GM18519 (cell line): ENCODE measurements at regions not wholly inside any gene's neighbourhood (a gene's known extent, or its start where the extent isn't known, plus 50 kb on each side); places are given as distances from the start of the nearest gene placed in this dataset.
"Not testable (repeated sequence)": the region's sequence is repeated elsewhere in the genome, so short reads cannot be mapped to it uniquely, and the experiment has no call there.

Experiments used
- ATAC-seq: cut with Tn5 transposase; IDR thresholded peaks from one replicate; pipeline ENCODE4 v1.9.1; 2021; ENCODE audit warnings: mild to moderate bottlenecking, moderate library complexity; ENCODE audit not compliant: unreplicated experiment, low FRiP score

GRCh38 chr11:29190313-29190712, 826.5 kb downstream of the KCNA4 start:
- ATAC-seq: no peak

- ATAC-seq: no peak
Measured at GRCh38 chr11:29187215-29187614, 829.6 kb downstream of the KCNA4 start.

DNA sequence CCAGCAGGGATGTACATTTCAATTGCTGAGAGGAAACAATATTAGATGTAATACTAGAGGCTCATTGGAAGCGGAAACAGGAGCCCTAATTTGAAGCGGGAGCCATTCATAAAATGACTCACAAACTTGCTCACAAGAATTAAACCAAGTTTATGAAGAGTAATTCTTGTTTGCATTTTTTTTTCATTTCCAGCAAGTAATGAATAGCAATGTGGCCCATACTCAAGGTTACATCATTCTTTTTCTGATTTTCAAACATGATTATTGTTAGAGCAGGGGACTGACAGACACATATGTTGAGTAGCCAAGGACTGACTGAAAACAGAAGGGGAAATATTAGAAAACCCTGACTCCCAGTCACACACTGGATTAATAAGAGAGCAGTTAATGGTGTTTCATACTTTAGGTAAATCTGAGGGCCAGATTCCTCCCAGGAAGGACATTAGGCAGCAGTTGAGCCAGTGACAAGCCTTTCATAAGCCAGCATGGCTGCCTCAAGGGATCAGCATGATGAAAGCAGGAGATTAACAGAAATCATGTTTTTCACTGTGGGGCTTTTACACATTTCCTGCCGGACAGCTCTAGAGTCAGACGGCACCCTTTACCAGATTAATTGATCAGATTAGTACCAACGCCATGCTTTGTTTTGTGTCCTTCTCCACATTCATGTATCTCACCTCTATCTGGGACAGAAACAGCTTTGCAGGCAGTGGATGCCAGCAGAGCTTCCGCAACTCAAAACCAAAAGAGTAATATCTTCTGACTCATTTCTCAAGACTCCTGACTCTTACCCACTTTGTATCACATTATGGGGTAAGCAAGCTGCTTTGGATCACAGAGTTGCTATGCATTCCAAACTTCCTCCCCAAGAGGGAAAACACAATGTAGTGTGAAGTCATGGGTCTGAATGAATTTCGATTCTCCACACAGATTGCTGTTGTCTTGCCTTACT, 831.6 kb downstream of the KCNA4 start:
- ATAC-seq: no peak

GRCh38 chr11:29183301-29183700, 833.5 kb downstream of the KCNA4 start:
- ATAC-seq: no peak

- no peak for ATAC-seq
Measured at GRCh38 chr11:29173660-29174062, 843.2 kb downstream of the KCNA4 start.

- ATAC-seq: no peak
Measured at GRCh38 chr11:29171360-29171950, 845.4 kb downstream of the KCNA4 start.

DNA sequence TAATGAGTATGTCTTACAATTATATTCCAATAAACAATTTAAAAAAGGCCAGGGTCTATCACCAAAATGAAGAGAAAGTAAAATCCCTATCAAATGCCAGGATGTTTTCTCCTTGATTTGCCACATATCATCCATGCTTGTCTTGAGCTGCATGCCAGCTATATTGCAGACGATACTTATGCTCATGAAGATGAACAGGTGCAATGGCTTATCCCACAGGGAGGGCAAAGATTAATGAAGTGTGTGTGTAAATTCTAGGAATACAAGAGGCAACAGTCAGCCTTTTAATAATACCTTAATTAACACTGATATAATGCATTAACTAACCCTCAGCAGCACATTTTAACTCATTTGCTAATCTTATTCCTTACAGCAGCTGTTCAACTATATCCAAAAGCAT, 850.5 kb downstream of the KCNA4 start:
- ATAC-seq: no peak

GRCh38 chr11:29163231-29163630, 853.6 kb downstream of the KCNA4 start:
- ATAC-seq: no peak

GRCh38 chr11:29162491-29162890, 854.3 kb downstream of the KCNA4 start:
- no peak for ATAC-seq

DNA sequence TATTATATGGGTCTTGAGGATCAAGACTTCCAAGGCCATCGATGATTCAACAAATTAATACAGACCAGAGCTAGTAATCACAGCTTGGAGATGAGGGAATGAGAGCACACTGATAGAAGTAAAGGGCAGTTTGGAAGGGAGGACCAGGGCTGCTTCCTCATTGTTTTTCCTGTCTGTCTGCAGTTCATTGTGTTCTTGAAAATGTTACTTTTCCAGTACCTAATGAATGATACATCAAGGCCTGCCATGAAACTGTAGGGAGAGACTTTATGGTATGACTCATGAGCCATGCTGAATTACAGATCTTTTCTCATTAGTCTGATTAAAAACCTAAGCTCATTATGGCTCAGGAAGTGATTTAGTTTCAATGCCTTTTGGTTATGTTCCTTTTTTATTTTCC, 855.6 kb downstream of the KCNA4 start:
- no peak for ATAC-seq

- ATAC-seq: peak; percentile 67
Measured at GRCh38 chr11:29159552-29160465, 857.0 kb downstream of the KCNA4 start.

- ATAC-seq: no peak
Measured at GRCh38 chr11:29153078-29153477, 863.8 kb downstream of the KCNA4 start.

DNA sequence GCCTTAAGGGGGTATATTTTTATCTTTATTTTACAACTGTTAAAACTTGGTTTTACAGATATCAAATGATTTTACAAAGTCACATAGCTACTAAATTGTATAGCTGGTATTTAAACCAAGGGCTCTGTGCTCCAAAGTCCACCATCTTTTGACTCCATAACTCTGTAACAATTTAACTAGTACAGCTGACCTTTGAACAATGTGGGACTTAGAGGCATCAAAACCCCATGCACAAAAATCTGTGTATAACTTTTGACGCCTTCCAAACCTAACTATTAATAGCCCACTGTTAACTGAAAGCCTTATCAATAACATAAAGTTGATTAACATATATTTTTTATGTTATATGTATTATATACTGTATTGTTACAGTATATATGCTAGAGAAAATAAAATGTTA, 874.3 kb downstream of the KCNA4 start:
- ATAC-seq: not testable (repeated sequence)

DNA sequence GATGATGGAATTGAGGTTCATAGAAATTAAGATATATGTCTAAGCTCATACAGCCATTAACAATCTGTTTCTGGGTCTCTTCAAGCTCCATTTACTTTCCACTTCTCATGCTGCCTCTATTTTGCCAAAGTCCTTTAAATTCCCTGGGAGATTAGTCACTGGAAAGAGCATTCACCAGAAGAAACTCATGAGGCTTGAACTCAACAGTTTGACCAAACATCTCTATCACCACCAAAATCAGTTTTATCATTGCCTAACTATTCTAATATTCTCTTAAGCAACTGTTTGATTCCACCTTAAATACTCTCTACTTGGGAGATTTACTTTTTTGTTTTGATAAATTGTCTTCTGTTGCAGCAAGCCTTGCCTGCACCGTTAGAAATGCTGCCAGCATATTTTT, 881.3 kb downstream of the KCNA4 start:
- ATAC-seq: no peak

DNA sequence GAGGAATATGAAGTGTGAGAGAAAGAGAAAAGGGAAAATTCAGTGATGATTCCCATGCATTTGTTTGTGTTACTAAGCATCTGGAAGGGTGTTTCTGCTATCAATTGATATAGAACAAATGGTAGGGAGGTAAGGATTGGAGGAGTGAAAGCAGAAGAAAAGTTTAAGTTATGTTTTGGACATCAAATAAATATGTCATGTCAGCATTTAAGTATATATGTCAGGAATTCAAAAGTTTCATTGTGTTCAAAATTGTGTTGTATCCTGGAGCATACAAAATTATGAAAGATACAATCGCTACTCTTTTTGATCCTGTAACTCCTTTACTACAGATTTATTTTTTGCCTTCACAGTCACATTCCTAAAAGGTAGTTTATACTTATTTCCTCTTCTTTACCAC, 885.8 kb downstream of the KCNA4 start:
- ATAC-seq: no peak

DNA sequence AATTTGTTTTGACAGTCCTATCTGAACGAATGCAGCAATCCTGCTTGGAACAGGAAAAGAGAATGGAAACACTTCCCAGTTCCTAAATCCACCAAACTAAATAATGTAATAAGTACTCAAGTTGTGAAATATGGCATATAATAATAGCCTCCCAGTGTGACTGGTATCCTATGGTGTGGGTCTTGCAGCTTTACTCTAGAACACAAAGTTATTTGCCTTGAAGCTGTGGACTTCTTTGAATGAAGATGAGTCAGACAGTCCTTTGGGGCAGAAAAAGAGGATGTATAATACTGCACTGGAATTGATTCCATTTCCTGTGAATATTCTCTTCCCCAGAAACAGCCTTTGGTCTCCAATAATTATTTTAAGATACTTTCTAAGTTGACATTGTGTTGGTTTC, 887.0 kb downstream of the KCNA4 start:
- no peak for ATAC-seq

DNA sequence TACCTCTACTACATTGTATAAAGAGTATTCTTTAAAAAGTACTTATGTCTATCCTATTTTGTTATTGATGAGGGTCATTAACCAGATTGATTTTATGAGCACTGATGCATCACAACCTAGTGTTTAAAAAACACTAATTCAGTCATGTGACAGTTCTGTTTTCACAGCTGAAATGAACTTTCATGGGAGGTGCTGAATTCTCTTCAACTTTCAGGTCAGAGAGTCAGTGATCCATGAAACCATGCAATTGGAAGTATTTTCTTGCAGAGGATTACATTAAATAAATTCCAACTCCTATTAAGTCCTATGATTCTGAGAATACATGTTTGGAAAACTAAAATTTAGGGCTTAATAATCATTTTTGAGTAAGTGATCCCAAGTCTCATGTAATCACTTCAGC, 889.4 kb downstream of the KCNA4 start:
- no peak for ATAC-seq

DNA sequence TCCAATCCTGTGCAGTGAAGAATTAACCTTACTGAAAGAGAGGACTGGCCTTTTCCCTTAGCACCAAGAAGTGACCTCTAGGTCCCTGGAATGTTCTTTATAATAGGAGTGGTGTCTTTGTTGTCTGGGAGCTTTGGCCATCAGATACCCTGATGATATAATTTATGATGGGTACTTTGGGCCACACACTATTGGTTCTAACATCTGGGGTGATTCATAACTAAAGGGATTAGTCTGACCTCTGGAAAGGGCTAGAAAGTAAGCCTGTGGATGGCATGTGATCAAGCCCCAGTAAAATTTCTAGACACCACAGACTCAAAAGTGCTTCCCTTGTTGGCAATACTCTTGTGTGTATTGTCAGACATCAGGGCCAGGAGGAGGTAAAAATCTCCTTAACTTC, 891.2 kb downstream of the KCNA4 start:
- no peak for ATAC-seq

DNA sequence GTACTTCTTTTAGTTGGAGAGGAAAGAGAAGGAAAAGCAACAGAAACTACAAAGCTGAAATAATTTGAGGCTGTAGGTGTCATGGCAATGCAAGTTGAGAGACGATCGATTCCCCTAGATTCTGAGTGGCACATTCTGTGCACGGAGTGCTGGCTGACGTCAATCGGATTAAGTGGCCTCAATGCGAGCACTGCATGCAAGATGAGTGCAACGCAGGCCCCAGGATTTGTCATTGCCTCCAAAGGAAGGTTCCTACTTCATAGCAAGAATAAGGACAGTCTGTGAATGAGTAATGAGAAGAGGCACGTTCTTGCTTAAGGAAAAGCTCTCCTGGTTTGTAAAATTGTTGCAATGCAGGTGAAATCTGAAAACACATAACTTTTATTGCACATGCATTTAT, 892.4 kb downstream of the KCNA4 start:
- ATAC-seq: no peak

- no peak for ATAC-seq
Measured at GRCh38 chr11:29119707-29120618, 896.9 kb downstream of the KCNA4 start.
